SK-N-SH (cell line): ENCODE measurements at regions not wholly inside any gene's neighbourhood (a gene's known extent, or its start where the extent isn't known, plus 50 kb on each side); places are given as distances from the start of the nearest gene placed in this dataset.

Experiments used
- EZH2phosphoT487 ChIP-seq: fragments of 200-600 bp; sonication (generic); IDR thresholded peaks from 2 replicates; pipeline ENCODE4 v1.6.1; 2017; ENCODE audit warnings: low read depth, mixed run types, mild to moderate bottlenecking, antibody characterized with exemption, moderate library complexity, borderline replicate concordance
- FOXM1 ChIP-seq: IDR thresholded peaks from 2 replicates; pipeline ENCODE4 v1.4.0; 2012; ENCODE audit warnings: low read depth, mild to moderate bottlenecking
- POLR2AphosphoS5 ChIP-seq: IDR thresholded peaks from 2 replicates; pipeline ENCODE4 v1.6.1; 2012; ENCODE audit warnings: low read depth, low read length
- REST ChIP-seq: IDR thresholded peaks from 2 replicates; pipeline ENCODE4 v1.6.1; 2012; ENCODE audit warnings: mild to moderate bottlenecking, low read depth, low read length, moderate library complexity
- TEAD4 ChIP-seq: IDR thresholded peaks from 2 replicates; pipeline ENCODE4 v1.4.0; 2012; ENCODE audit warnings: mild to moderate bottlenecking, borderline replicate concordance; ENCODE audit not compliant: insufficient read depth
- TF ChIP-seq, protein P1 (sequence below): fragments of 200-600 bp; sonication (generic); IDR thresholded peaks from 2 replicates; pipeline ENCODE4 v1.6.1; 2017; ENCODE audit warnings: antibody characterized with exemption, mild to moderate bottlenecking, moderate library complexity

DNA sequence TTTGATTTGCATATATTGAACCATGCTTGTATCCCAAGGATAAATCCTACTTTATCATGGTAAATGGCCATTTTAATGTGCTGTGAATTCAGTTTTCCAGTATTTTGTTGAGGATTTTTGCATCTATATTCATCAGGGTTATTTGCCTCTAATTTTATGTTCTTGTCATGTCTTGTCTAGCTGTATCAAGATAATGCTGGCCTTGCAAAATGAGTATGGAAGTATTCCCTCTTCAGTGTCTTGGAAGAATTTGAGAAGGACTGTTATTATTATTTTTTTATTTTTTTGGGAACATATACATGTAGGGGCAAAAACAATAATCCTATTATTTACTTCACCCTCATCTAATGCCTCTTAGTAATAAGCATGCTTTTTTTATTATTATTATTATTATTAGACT is 398.0 kb upstream of the KCNH7 start:
- TF ChIP-seq, protein P1, sequence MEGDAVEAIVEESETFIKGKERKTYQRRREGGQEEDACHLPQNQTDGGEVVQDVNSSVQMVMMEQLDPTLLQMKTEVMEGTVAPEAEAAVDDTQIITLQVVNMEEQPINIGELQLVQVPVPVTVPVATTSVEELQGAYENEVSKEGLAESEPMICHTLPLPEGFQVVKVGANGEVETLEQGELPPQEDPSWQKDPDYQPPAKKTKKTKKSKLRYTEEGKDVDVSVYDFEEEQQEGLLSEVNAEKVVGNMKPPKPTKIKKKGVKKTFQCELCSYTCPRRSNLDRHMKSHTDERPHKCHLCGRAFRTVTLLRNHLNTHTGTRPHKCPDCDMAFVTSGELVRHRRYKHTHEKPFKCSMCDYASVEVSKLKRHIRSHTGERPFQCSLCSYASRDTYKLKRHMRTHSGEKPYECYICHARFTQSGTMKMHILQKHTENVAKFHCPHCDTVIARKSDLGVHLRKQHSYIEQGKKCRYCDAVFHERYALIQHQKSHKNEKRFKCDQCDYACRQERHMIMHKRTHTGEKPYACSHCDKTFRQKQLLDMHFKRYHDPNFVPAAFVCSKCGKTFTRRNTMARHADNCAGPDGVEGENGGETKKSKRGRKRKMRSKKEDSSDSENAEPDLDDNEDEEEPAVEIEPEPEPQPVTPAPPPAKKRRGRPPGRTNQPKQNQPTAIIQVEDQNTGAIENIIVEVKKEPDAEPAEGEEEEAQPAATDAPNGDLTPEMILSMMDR: no peak
- TF ChIP-seq REST (no peak), EZH2phosphoT487 (no peak), POLR2AphosphoS5 (no peak), FOXM1 (no peak), TEAD4 (no peak)
